Non-pigmented ciliary epithelial cell (primary cell): ENCODE measurements at regions not wholly inside any gene's neighbourhood (a gene's known extent, or its start where the extent isn't known, plus 50 kb on each side); places are given as distances from the start of the nearest gene placed in this dataset.

Experiments
- DNase-seq: peaks from one replicate; pipeline ENCODE4 v3.0.0-alpha.2; 2010; ENCODE audit warnings: low read depth

GRCh38 chr15:95563634-95564033 lies 766.9 kb upstream of the NR2F2 start:
- no peak for DNase-seq

GRCh38 chr15:95565016-95565600 lies 765.4 kb upstream of the NR2F2 start:
- DNase-seq: no peak

GRCh38 chr15:95565690-95566089 lies 764.8 kb upstream of the NR2F2 start:
- DNase-seq: no peak

- DNase-seq: no peak
These were observed 762.8 kb upstream of the NR2F2 start for GRCh38 chr15:95567686-95568085.

- no peak for DNase-seq
These were observed 756.4 kb upstream of the NR2F2 start for GRCh38 chr15:95574053-95574452.

GRCh38 chr15:95577927-95578326 lies 752.6 kb upstream of the NR2F2 start:
- DNase-seq: no peak

- DNase-seq: no peak
These were observed 750.4 kb upstream of the NR2F2 start for GRCh38 chr15:95580121-95580520.

- no peak for DNase-seq
These were observed 748.9 kb upstream of the NR2F2 start for GRCh38 chr15:95581595-95581994.

- DNase-seq: no peak
These were observed 746.4 kb upstream of the NR2F2 start for GRCh38 chr15:95584088-95584487.

- DNase-seq: no peak
These were observed 742.4 kb upstream of the NR2F2 start for GRCh38 chr15:95588056-95588455.

- DNase-seq: no peak
These were observed 739.9 kb upstream of the NR2F2 start for GRCh38 chr15:95590533-95591044.

- DNase-seq: no peak
These were observed 739.2 kb upstream of the NR2F2 start for GRCh38 chr15:95591270-95591669.

GRCh38 chr15:95591886-95592285 lies 738.6 kb upstream of the NR2F2 start:
- no peak for DNase-seq

- no peak for DNase-seq
These were observed 736.0 kb upstream of the NR2F2 start for GRCh38 chr15:95594496-95594895.

- DNase-seq: no peak
These were observed 734.7 kb upstream of the NR2F2 start for GRCh38 chr15:95595759-95596158.

GRCh38 chr15:95596496-95596895 lies 734.0 kb upstream of the NR2F2 start:
- no peak for DNase-seq

GRCh38 chr15:95598251-95598855 lies 732.1 kb upstream of the NR2F2 start:
- no peak for DNase-seq

GRCh38 chr15:95600367-95600766 lies 730.1 kb upstream of the NR2F2 start:
- no peak for DNase-seq

GRCh38 chr15:95600884-95601283 lies 729.6 kb upstream of the NR2F2 start:
- DNase-seq: no peak

GRCh38 chr15:95601525-95601924 lies 729.0 kb upstream of the NR2F2 start:
- no peak for DNase-seq

GRCh38 chr15:95603802-95604201 lies 726.7 kb upstream of the NR2F2 start:
- no peak for DNase-seq

- DNase-seq: no peak
These were observed 725.9 kb upstream of the NR2F2 start for GRCh38 chr15:95604634-95605036.

- no peak for DNase-seq
These were observed 725.4 kb upstream of the NR2F2 start for GRCh38 chr15:95605098-95605497.

GRCh38 chr15:95606551-95606950 lies 723.9 kb upstream of the NR2F2 start:
- no peak for DNase-seq
